H7 (cell line): ENCODE measurements at regions not wholly inside any gene's neighbourhood (a gene's known extent, or its start where the extent isn't known, plus 50 kb on each side); places are given as distances from the start of the nearest gene placed in this dataset.
A peak's percentile ranks its signal among the peaks of the same experiment; 100 is the strongest.

ENCODE experiments used
- DNase-seq: peaks from one replicate; pipeline ENCODE4 v3.0.0; 2012
- H3K27me3 ChIP-seq: 2 replicates; pipeline ENCODE4 v1.6.0; 2011; ENCODE audit warnings: mild to moderate bottlenecking, low read length; ENCODE audit not compliant: control insufficient read depth, insufficient read depth
- H3K36me3 ChIP-seq: replicated peaks from 2 replicates; pipeline ENCODE4 v1.5.1; 2011; ENCODE audit warnings: low read length; ENCODE audit not compliant: control insufficient read depth, insufficient read depth
- H3K4me3 ChIP-seq: 2 replicates; pipeline ENCODE4 v1.5.1; 2011; ENCODE audit warnings: low read depth, mild to moderate bottlenecking, control low read depth, low read length, moderate library complexity; ENCODE audit not compliant: insufficient read depth

- Histone ChIP-seq H3K36me3 (no peaks in the 10 kb centered on the region), H3K4me3 (no peak overlapping the region), H3K27me3 (no peaks in the 10 kb centered on the region)
- DNase-seq = no peak
Observed at GRCh38 chr1:81679942-81680341, 120.8 kb upstream of the ADGRL2 start.

DNA sequence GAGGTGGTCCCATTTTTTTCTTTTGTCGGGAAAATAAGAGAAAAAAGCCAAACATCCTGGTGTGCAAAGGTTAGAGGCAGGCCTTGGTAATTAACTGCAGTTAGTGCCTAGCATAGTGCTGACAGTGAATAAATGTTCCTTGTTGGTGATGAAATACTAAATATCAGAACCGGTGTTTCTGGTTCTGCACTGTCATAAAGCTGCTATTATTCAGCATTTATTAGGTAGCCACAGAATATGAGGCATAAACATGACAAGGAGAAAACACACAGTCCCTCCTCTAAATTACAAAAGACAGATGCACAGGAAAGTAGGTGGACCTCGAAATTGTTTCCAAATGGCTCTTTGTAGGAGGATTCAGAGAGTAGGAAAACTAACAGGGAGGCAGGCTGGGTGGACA is 122.0 kb upstream of the ADGRL2 start:
- DNase-seq = no peak
- Histone ChIP-seq H3K27me3 (no peaks in the 10 kb centered on the region), H3K36me3 (no peaks in the 10 kb centered on the region), H3K4me3 (no peak overlapping the region)

DNA sequence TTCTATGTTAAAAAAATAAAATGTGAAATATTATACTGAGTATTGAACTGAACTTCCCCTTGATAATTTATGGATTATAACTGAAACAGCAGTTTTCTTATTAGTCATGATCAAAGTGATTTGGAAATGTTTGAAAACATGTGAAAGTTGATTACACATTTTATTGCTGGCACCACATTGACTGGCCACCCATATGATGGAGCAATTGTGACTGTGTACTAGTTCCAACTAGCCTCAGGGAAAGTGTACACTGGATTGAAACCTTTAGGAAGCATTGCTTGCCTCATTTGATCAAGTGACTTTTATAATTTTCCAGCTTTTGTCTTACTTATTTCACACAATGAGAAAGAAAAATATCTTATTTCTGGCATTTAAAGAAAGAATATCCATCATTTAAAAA is 128.0 kb upstream of the ADGRL2 start:
- DNase-seq = no peak
- H3K27me3 ChIP-seq = no peaks in the 10 kb centered on the region

DNA sequence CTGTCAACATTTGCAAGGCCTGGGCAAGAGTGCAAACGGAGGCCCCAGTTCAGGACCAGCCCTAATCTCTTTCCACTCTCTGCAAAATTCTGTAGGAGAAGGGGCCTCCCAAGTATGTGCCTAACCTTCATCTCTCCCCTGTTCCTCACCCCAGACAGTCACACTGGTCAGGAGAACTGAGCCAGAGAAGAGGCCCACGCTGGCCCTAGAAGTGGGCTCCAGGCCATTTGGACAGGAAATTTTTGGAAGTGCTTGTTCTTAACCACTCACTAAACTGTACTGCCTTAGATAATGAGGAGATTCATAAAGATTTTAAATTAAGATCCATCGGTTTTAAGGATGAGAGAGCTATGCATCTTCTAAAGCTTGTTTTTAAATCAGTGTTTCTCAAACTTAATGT is 129.7 kb upstream of the ADGRL2 start:
- Histone ChIP-seq H3K27me3 (no peaks in the 10 kb centered on the region), H3K36me3 (no peaks in the 10 kb centered on the region), H3K4me3 (no peak overlapping the region)
- DNase-seq = no peak

More for the DNA sequence above, 128.0 kb upstream of the ADGRL2 start:
- Histone ChIP-seq H3K4me3 (no peak overlapping the region), H3K36me3 (no peaks in the 10 kb centered on the region)

DNA sequence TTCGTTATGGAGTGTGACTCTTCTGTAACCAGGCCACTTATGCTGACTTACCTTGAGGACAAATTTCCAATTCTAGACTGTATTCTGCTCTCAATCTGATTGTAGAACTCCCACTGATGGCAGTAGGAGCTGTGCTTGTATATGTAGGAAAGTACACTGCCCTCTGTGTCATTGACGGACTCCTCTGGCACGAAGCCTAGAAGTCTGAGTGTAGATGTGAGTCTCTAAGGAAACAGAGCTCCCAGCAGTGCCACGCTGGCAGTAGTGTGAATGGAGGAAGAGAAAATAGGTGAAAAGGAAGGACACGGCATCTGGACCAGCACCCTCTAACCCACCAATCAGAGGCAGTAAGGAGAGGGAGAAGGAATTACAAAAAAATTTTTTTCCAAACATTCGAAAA is 130.4 kb upstream of the ADGRL2 start:
- DNase-seq = no peak
- no peaks in the 10 kb centered on the region for H3K27me3 ChIP-seq
- no peak overlapping the region for H3K4me3 ChIP-seq
- no peaks in the 10 kb centered on the region for H3K36me3 ChIP-seq

GRCh38 chr1:81666586-81666985 is 134.1 kb upstream of the ADGRL2 start:
- no peak overlapping the region for H3K4me3 ChIP-seq
- no peak for DNase-seq
- H3K36me3 ChIP-seq = no peaks in the 10 kb centered on the region
- no peaks in the 10 kb centered on the region for H3K27me3 ChIP-seq

GRCh38 chr1:81664341-81664740 is 136.4 kb upstream of the ADGRL2 start:
- Histone ChIP-seq H3K36me3 (no peaks in the 10 kb centered on the region), H3K27me3 (no peaks in the 10 kb centered on the region), H3K4me3 (no peak overlapping the region)
- no peak for DNase-seq

GRCh38 chr1:81662913-81663526 is 137.7 kb upstream of the ADGRL2 start:
- H3K27me3 ChIP-seq = no peaks in the 10 kb centered on the region

DNA sequence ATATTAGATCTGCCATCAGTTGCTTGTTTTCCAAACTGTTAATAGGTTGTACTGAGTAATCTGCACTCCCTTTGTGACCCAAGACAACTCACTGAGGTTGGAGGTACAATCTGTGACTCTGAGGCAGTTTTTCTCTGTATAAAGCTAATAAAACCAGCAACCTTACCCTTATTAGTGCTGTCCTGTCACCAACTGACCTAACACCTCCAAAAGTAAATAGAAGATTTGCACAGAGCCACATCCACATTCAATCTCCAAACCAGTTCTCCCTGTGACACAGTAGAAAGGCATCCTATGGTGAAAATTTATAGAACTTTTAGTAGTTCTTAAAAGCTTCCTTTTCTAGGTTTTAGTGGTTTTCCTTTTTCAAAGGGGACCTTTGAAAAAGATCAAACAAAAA is 140.4 kb upstream of the ADGRL2 start:
- H3K4me3 ChIP-seq = no peak overlapping the region
- no peaks in the 10 kb centered on the region for H3K27me3 ChIP-seq
- no peaks in the 10 kb centered on the region for H3K36me3 ChIP-seq
- no peak for DNase-seq

More at GRCh38 chr1:81662913-81663526, 137.7 kb upstream of the ADGRL2 start:
- DNase-seq = peak; percentile 33
- Histone ChIP-seq H3K36me3 (no peaks in the 10 kb centered on the region), H3K4me3 (no peak overlapping the region)

GRCh38 chr1:81654657-81655056 is 146.1 kb upstream of the ADGRL2 start:
- Histone ChIP-seq H3K36me3 (no peaks in the 10 kb centered on the region), H3K4me3 (no peak overlapping the region), H3K27me3 (no peaks in the 10 kb centered on the region)
- no peak for DNase-seq

DNA sequence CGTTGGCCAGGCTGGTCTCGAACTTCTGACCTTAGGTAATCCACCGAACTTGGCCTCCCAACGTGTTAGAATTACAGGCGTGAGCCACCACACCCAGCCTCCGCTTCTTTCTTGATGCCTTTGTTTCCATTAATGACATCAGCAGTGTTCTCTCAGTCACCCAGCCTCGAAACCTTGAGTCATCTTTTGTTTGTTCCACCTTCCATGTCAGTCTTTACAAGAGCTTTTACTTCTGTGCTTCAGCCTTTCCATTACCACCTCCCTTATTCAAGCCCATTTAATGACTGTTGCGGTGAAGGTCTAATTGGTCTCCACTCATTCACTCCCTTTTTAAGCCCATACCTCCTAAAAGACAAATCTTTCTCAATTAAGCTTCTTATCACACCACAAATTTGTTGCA is 146.6 kb upstream of the ADGRL2 start:
- no peak for DNase-seq
- H3K4me3 ChIP-seq = no peak overlapping the region
- H3K36me3 ChIP-seq = no peaks in the 10 kb centered on the region
- no peaks in the 10 kb centered on the region for H3K27me3 ChIP-seq

GRCh38 chr1:81650776-81651175 is 150.0 kb upstream of the ADGRL2 start:
- no peak for DNase-seq
- Histone ChIP-seq H3K4me3 (no peak overlapping the region), H3K27me3 (no peaks in the 10 kb centered on the region; the same call in 1 of the 2 replicates), H3K36me3 (no peaks in the 10 kb centered on the region)

- H3K36me3 ChIP-seq = no peaks in the 10 kb centered on the region
- no peak for DNase-seq
- no peaks in the 10 kb centered on the region for H3K27me3 ChIP-seq
- no peak overlapping the region for H3K4me3 ChIP-seq
Observed at GRCh38 chr1:81635816-81636215, 164.9 kb upstream of the ADGRL2 start.

- DNase-seq = no peak
- Histone ChIP-seq H3K36me3 (no peaks in the 10 kb centered on the region), H3K27me3 (no peaks in the 10 kb centered on the region), H3K4me3 (no peak overlapping the region)
Observed at GRCh38 chr1:81634294-81634693, 166.4 kb upstream of the ADGRL2 start.

- Histone ChIP-seq H3K4me3 (no peak overlapping the region), H3K27me3 (no peaks in the 10 kb centered on the region), H3K36me3 (no peaks in the 10 kb centered on the region)
- DNase-seq = no peak
Observed at GRCh38 chr1:81619156-81619555, 181.6 kb upstream of the ADGRL2 start.

- no peak for DNase-seq
- Histone ChIP-seq H3K4me3 (no peak overlapping the region), H3K36me3 (no peaks in the 10 kb centered on the region), H3K27me3 (no peaks in the 10 kb centered on the region)
Observed at GRCh38 chr1:81618376-81618775, 182.4 kb upstream of the ADGRL2 start.
